LNCAP (cell line): ENCODE measurements at regions not wholly inside any gene's neighbourhood (a gene's known extent, or its start where the extent isn't known, plus 50 kb on each side); places are given as distances from the start of the nearest gene placed in this dataset.

Experiments
- TF ChIP-seq, protein P1 (sequence below): fragments of 450-650 bp; IDR thresholded peaks from 2 replicates; pipeline ENCODE4 v1.5.1; 2017; ENCODE audit warnings: mild to moderate bottlenecking

DNA sequence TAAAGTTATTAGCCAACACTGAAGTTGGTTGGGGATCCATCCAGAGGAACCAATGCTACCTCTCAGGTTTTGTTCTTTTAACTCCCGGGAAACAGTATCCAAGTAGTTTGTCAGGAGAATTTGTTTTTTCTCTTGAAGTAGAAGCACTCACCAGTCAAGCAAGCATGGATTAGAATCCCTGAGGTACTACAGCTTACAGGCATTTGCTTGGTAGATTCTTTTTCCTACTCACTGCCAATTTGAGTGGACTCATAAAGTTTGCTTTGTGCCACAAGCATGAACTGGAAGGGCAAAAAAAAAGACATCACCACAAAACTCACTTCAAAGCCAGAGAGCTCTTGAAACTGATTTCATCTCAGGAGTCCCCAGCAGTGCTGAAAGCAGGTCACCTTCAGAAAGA lies 167.4 kb downstream of the MBOAT1 start:
- TF ChIP-seq, protein P1, sequence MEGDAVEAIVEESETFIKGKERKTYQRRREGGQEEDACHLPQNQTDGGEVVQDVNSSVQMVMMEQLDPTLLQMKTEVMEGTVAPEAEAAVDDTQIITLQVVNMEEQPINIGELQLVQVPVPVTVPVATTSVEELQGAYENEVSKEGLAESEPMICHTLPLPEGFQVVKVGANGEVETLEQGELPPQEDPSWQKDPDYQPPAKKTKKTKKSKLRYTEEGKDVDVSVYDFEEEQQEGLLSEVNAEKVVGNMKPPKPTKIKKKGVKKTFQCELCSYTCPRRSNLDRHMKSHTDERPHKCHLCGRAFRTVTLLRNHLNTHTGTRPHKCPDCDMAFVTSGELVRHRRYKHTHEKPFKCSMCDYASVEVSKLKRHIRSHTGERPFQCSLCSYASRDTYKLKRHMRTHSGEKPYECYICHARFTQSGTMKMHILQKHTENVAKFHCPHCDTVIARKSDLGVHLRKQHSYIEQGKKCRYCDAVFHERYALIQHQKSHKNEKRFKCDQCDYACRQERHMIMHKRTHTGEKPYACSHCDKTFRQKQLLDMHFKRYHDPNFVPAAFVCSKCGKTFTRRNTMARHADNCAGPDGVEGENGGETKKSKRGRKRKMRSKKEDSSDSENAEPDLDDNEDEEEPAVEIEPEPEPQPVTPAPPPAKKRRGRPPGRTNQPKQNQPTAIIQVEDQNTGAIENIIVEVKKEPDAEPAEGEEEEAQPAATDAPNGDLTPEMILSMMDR = no peak
